ENCODE measurements at regions not wholly inside any gene's neighbourhood (a gene's known extent, or its start where the extent isn't known, plus 50 kb on each side); places are given as distances from the start of the nearest gene placed in this dataset.

DNA sequence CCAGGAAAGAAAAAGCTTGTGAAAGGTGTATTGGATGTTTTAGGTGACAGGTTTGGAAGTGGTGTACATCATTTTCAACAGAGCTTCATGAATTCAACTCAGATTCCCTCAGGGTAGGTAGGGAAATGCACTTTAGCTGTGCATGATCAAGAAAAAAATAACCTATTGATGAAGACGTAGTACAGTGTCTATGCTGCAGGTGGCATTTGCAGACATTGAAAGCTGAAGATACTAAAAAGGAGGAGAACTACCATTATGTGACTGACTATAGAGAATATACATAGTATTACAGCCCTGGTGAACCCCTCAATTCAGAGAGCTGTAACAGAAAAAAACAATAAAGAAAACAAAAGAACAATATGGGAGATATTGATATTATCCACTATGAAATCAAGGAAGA, 2344.7 kb upstream of the ACO1 start:
- TF ChIP-seq CTCF (IDR thresholded peaks at IDR 0.05), result no peak
- TF ChIP-seq POLR2A (IDR thresholded peaks at IDR 0.05), result no peak
- TF ChIP-seq POLR2AphosphoS5 (IDR thresholded peaks at IDR 0.05), result no peak

Measured in sigmoid colon (tissue), 4 donors.